K562 (cell line): ENCODE measurements at regions not wholly inside any gene's neighbourhood (a gene's known extent, or its start where the extent isn't known, plus 50 kb on each side); places are given as distances from the start of the nearest gene placed in this dataset.

ENCODE experiments used
- ATAC-seq: fragments of 200-7000 bp; cut with Tn5 transposase; 3 replicates; pipeline ENCODE4 v1.9.1; 2020; ENCODE audit warnings: moderate library complexity
- BruUV-seq: library from RNA; stranded (reverse); fragments of 400-500 nt; replicated peaks from 2 replicates; lab custom pipeline; 2021; lab: Mats Ljungman, UMichigan
- CTCF ChIA-PET: fragments of 300-600 bp; formaldehyde crosslinking; extraction: SDS; loops from one replicate; lab custom pipeline; 2021; ENCODE audit warnings: low intra/inter-chr PET ratio; lab: Yijun Ruan, JAX
- POLR2A ChIA-PET: fragments of 300-600, 350-650 bp; sonication (Branson Sonifier 250); formaldehyde crosslinking; extraction: SDS; loops from one replicate; lab custom pipeline; 2021; ENCODE audit warnings: antibody characterized with exemption, inconsistent platforms; lab: Yijun Ruan, JAX
- DNase-seq, 4 experiments: peaks; one replicate each; pipeline versions ENCODE4 v3.0.0 to v3.0.0-alpha.2; 2011 to 2018; ENCODE audit warnings: low spot score in 3 of 4, mixed read lengths in 3 of 4; ENCODE audit errors: extremely low read depth in 1 of 4
- FAIRE-seq: peaks from 2 replicates; lab custom pipeline; 2011; peaks lifted over from hg19 to GRCh38; lab: Jason Lieb, UNC
- H2AFZ ChIP-seq: 2 replicates; pipeline ENCODE4 v1.6.0; 2011; ENCODE audit warnings: low read depth, low read length, control low read depth, inconsistent platforms
- H3K27ac ChIP-seq: fragments of 200-600 bp; 3 replicates; pipeline ENCODE4 v1.8.0; 2011; ENCODE audit warnings: low read depth, mild to moderate bottlenecking, control low read depth, inconsistent platforms, low read length, moderate library complexity, mixed read lengths; ENCODE audit errors: extremely low read depth
- H3K27me3 ChIP-seq, 2 experiments: fragments of 300-600 bp in 1 of 2; 2 replicates in 1 of 2; 3 replicates in 1 of 2; pipeline versions ENCODE4 v1.6.0 to v1.8.0; 2011; ENCODE audit warnings: inconsistent platforms in 2 of 2, low read length in 2 of 2, mild to moderate bottlenecking in 1 of 2, mixed read lengths in 1 of 2, moderate library complexity in 1 of 2; ENCODE audit not compliant: control insufficient read depth in 2 of 2, insufficient read depth in 2 of 2
- H3K36me3 ChIP-seq: fragments of 300-600 bp; 3 replicates; pipeline ENCODE4 v1.8.0; 2011; ENCODE audit warnings: mild to moderate bottlenecking, low read length, inconsistent platforms; ENCODE audit not compliant: control insufficient read depth, insufficient read depth
- H3K4me1 ChIP-seq, 2 experiments: fragments of 200-600 bp in 1 of 2; replicated peaks in 1 of 2; 2 replicates in 1 of 2; 3 replicates in 1 of 2; pipeline versions ENCODE4 v1.5.1 to v1.8.0; 2011; ENCODE audit warnings: inconsistent platforms in 2 of 2, low read length in 2 of 2, mild to moderate bottlenecking in 1 of 2, mixed read lengths in 1 of 2, moderate library complexity in 1 of 2; ENCODE audit not compliant: control insufficient read depth in 2 of 2, insufficient read depth in 2 of 2
- H3K4me2 ChIP-seq: 2 replicates; pipeline ENCODE4 v1.6.1; 2011; ENCODE audit warnings: low read length, control low read depth, inconsistent platforms, mixed read lengths; ENCODE audit not compliant: insufficient read depth
- H3K4me3 ChIP-seq: fragments of 200-600 bp; sonication (generic), shearing (Covaris generic); 2 replicates; pipeline ENCODE4 v1.5.1; 2016; ENCODE audit warnings: control low read depth, inconsistent platforms
- H3K79me2 ChIP-seq: fragments of 200-600 bp; 3 replicates; pipeline ENCODE4 v1.8.0; 2011; ENCODE audit warnings: low read length, inconsistent platforms; ENCODE audit not compliant: control insufficient read depth, insufficient read depth
- H3K9ac ChIP-seq, 2 experiments: 2 replicates each; pipeline versions ENCODE4 v1.6.0 to v1.6.1; 2011; ENCODE audit warnings: low read depth in 2 of 2, low read length in 2 of 2, control low read depth in 1 of 2, inconsistent platforms in 1 of 2, mild to moderate bottlenecking in 1 of 2, mixed read lengths in 1 of 2; ENCODE audit not compliant: insufficient read depth in 1 of 2
- H3K9me1 ChIP-seq: one replicate; pipeline ENCODE4 v1.6.0; 2011; ENCODE audit warnings: inconsistent platforms, mild to moderate bottlenecking, low read length, moderate library complexity; ENCODE audit not compliant: control insufficient read depth, insufficient read depth
- H3K9me3 ChIP-seq: replicated peaks from 2 replicates; pipeline ENCODE4 v1.5.1; 2011; ENCODE audit warnings: low read depth, low read length, inconsistent platforms; ENCODE audit not compliant: control insufficient read depth, insufficient read depth
- H4K20me1 ChIP-seq: replicated peaks from 2 replicates; pipeline ENCODE4 v1.6.1; 2011; ENCODE audit warnings: low read length, inconsistent platforms, mixed read lengths; ENCODE audit not compliant: control insufficient read depth, insufficient read depth
- ARID1B ChIP-seq: fragments of 450-650 bp; IDR thresholded peaks from 2 replicates; pipeline ENCODE4 v1.6.1; 2016; ENCODE audit warnings: antibody characterized with exemption, mild to moderate bottlenecking, inconsistent platforms
- BRD9 ChIP-seq: fragments of 450-650 bp; IDR thresholded peaks from 2 replicates; pipeline ENCODE4 v1.6.1; 2018; ENCODE audit warnings: low read depth; ENCODE audit not compliant: partially characterized antibody
- BRF1 ChIP-seq: IDR thresholded peaks from 3 replicates; pipeline ENCODE4 v1.6.1; 2011; ENCODE audit warnings: borderline replicate concordance, mild to moderate bottlenecking; ENCODE audit not compliant: insufficient read length; ENCODE audit errors: extremely low read depth
- CEBPG ChIP-seq, 3 experiments: fragments of 200-800 bp in 1 of 3; sonication (Bioruptor generic) in 1 of 3; sonication (generic) in 1 of 3; formaldehyde crosslinking in 1 of 3; IDR thresholded peaks in 2 of 3; conservative IDR thresholded peaks in 1 of 3; 2 replicates each; pipeline versions ENCODE4 v1.6.1 to v1.8.0; 2016 to 2022; ENCODE audit warnings: missing compliant biosample characterization in 2 of 3, missing genetic modification characterization in 2 of 3, mild to moderate bottlenecking in 1 of 3, missing genetic modification reagents in 1 of 3
- DACH1 ChIP-seq: fragments of 450-650 bp; IDR thresholded peaks from 2 replicates; pipeline ENCODE4 v1.6.1; 2018; ENCODE audit not compliant: partially characterized antibody
- GATA2 ChIP-seq: sonication (generic); formaldehyde crosslinking; IDR thresholded peaks from 2 replicates; pipeline ENCODE4 v1.4.0; 2020; ENCODE audit warnings: mild to moderate bottlenecking, missing genetic modification reagents
- GATAD2A ChIP-seq: fragments of 450-650 bp; IDR thresholded peaks from 2 replicates; pipeline ENCODE4 v1.6.1; 2017
- GATAD2B ChIP-seq: fragments of 450-650 bp; IDR thresholded peaks from 2 replicates; pipeline ENCODE4 v1.6.1; 2017; ENCODE audit warnings: mild to moderate bottlenecking, borderline replicate concordance
- GMEB1 ChIP-seq: fragments of 250-450 bp; sonication (Bioruptor Pico); IDR thresholded peaks from 2 replicates; pipeline ENCODE4 v1.4.0; 2020; ENCODE audit warnings: mild to moderate bottlenecking
- KAT8 ChIP-seq: fragments of 450-650 bp; IDR thresholded peaks from 2 replicates; pipeline ENCODE4 v1.6.1; 2016; ENCODE audit warnings: low read depth, mild to moderate bottlenecking
- L3MBTL2 ChIP-seq: fragments of 450-650 bp; IDR thresholded peaks from 2 replicates; pipeline ENCODE4 v1.6.1; 2016; ENCODE audit warnings: mild to moderate bottlenecking, moderate library complexity
- MXI1 ChIP-seq: IDR thresholded peaks from 2 replicates; pipeline ENCODE4 v1.6.1; 2011; ENCODE audit warnings: low read depth, mild to moderate bottlenecking, improper control_type of control experiment, low read length
- NFXL1 ChIP-seq: fragments of 450-650 bp; formaldehyde crosslinking; IDR thresholded peaks from 2 replicates; pipeline ENCODE4 v1.4.0; 2021; ENCODE audit warnings: mild to moderate bottlenecking
- NR4A1 ChIP-seq, 2 experiments: fragments of 250-450 bp in 1 of 2; fragments of 450-650 bp in 1 of 2; sonication (Bioruptor Pico) in 1 of 2; IDR thresholded peaks; 2 replicates each; pipeline versions ENCODE4 v1.4.0 to v1.6.1; 2016 to 2020; ENCODE audit warnings: mild to moderate bottlenecking in 2 of 2, missing compliant biosample characterization in 1 of 2, missing genetic modification characterization in 1 of 2, moderate library complexity in 1 of 2
- RBM22 ChIP-seq: fragments of 200-400 bp; formaldehyde crosslinking; IDR thresholded peaks from 2 replicates; pipeline ENCODE4 v1.6.1; 2018; ENCODE audit warnings: low read length, low read depth; ENCODE audit not compliant: poor library complexity, severe bottlenecking
- SAFB2 ChIP-seq: fragments of 200-400 bp; formaldehyde crosslinking; IDR thresholded peaks from 2 replicates; pipeline ENCODE4 v1.6.1; 2018; ENCODE audit warnings: borderline replicate concordance, low read length, low read depth, moderate library complexity; ENCODE audit not compliant: severe bottlenecking
- SOX6 ChIP-seq: fragments of 450-650 bp; IDR thresholded peaks from 2 replicates; pipeline ENCODE4 v1.6.1; 2014; ENCODE audit warnings: mild to moderate bottlenecking
- SRF ChIP-seq, 2 experiments: fragments of 250-450, 450-650 bp in 1 of 2; sonication (Bioruptor Pico) in 1 of 2; sonication (generic) in 1 of 2; formaldehyde crosslinking; IDR thresholded peaks; 2 replicates each; pipeline versions ENCODE4 v1.5.0 to v1.5.1; 2020 to 2022; ENCODE audit warnings: mild to moderate bottlenecking in 1 of 2, missing genetic modification reagents in 1 of 2
- SRSF7 ChIP-seq: fragments of 200-400 bp; formaldehyde crosslinking; optimal IDR thresholded peaks from 2 replicates; pipeline ENCODE3; 2017; ENCODE audit warnings: mild to moderate bottlenecking, low read depth, low read length
- TEAD2 ChIP-seq: fragments of 450-650 bp; IDR thresholded peaks from 2 replicates; pipeline ENCODE4 v1.6.1; 2016; ENCODE audit warnings: missing genetic modification characterization, control low read depth, missing compliant biosample characterization
- ZNF740 ChIP-seq, 3 experiments: fragments of 200-800 bp in 1 of 3; sonication (Bioruptor generic) in 1 of 3; sonication (generic) in 1 of 3; formaldehyde crosslinking in 1 of 3; IDR thresholded peaks; 2 replicates each; pipeline versions ENCODE4 v1.6.1 to v1.8.0; 2016 to 2022; ENCODE audit warnings: mild to moderate bottlenecking in 2 of 3, missing compliant biosample characterization in 2 of 3, missing genetic modification characterization in 2 of 3, missing genetic modification reagents in 1 of 3
- in situ Hi-C: fragments of 300-500 bp; cut with MboI; formaldehyde crosslinking; loops from 4 replicates; pipeline ENCODE4 v1.15.0; 2018; ENCODE audit warnings: inconsistent platforms, mixed read lengths
- intact Hi-C: fragments of 100-400 bp; cut with micrococcal nuclease; formaldehyde crosslinking; loops from 2 replicates; pipeline ENCODE4 v1.14.2; 2022

GRCh38 chr11:16596231-16596630 is 142.2 kb upstream of the C11orf58 start (continued):
- TF ChIP-seq SOX6, result peak; percentile 57; the same call in 1 of the 2 replicates
- peak; percentile 10 for TF ChIP-seq BRD9
- TF ChIP-seq RBM22, result no peak
- TF ChIP-seq SAFB2, result no peak
- TF ChIP-seq NR4A1 (CRISPR knock-in tag; IDR thresholded peaks at IDR 0.05), result no peak
- TF ChIP-seq NR4A1 (tag; IDR thresholded peaks at IDR 0.05), result no peak
- TF ChIP-seq NFXL1 (CRISPR knock-in tag), result no peak

- no peaks in the 10 kb centered on the region; the same call in 2 of the 3 replicates for H3K79me2 ChIP-seq
- intact Hi-C loops (no loop called here), in situ Hi-C loops (loop anchor here (10.0 kb wide), 1 partner anchor 226 kb away; no protein-coding TSS in a partner anchor)
- FAIRE-seq (no peak), ATAC-seq (no peak), DNase-seq (no peak)
- H3K9ac ChIP-seq, result no peak overlapping the region
- no peaks in the 10 kb centered on the region for H3K36me3 ChIP-seq
- H3K4me2 ChIP-seq, result no peak overlapping the region
- H3K9me1 ChIP-seq, result no peaks in the 10 kb centered on the region
- ChIA-PET POLR2A (no interaction called here), CTCF (no interaction called here)
- no peak overlapping the region for H3K4me3 ChIP-seq
- H3K27me3 ChIP-seq, result no peaks in the 10 kb centered on the region
- BruUV-seq, result no TSS peak
- H3K9me3 ChIP-seq, result no peaks in the 10 kb centered on the region; the same call in 1 of the 2 replicates
- H2AFZ ChIP-seq, result no peak overlapping the region
- peaks cover 0 to 2% of the 10 kb centered on the region in 2 experiments; a peak in 3 of 5 replicates for H3K4me1 ChIP-seq
- no peaks in the 10 kb centered on the region for H4K20me1 ChIP-seq
- no peak overlapping the region for H3K27ac ChIP-seq
- TF ChIP-seq SRSF7, result no peak
- TF ChIP-seq CEBPG (CRISPR knock-in tag; IDR thresholded peaks at IDR 0.05), result no peak
- TF ChIP-seq CEBPG (tag; conservative IDR thresholded peaks at IDR 0.05 in 1 of 2, IDR thresholded peaks at IDR 0.05 in 1 of 2), result no peak
- no peak for TF ChIP-seq SRF (CRISPR knock-in tag; IDR thresholded peaks at IDR 0.05)
- TF ChIP-seq L3MBTL2, result no peak
- peak; percentile 41; the same call in 1 of the 2 replicates for TF ChIP-seq GATA2 (CRISPR knock-in tag)
- no peak for TF ChIP-seq GMEB1 (CRISPR knock-in tag)
- no peak for TF ChIP-seq KAT8
- peak; percentile 99 for TF ChIP-seq DACH1
- TF ChIP-seq MXI1, result no peak
- 0 out of 2 replicates have a peak, but pooled peaks have one; percentile 28 for TF ChIP-seq GATAD2A
- peak; percentile 75; the same call in 1 of the 2 replicates for TF ChIP-seq GATAD2B
- no peak for TF ChIP-seq BRF1
- no peak for TF ChIP-seq ZNF740 (CRISPR knock-in tag; IDR thresholded peaks at IDR 0.05)
- no peak for TF ChIP-seq ZNF740 (tag; IDR thresholded peaks at IDR 0.05)
- no peak for TF ChIP-seq ARID1B
- TF ChIP-seq TEAD2 (tag), result no peak
Measured at GRCh38 chr11:16591157-16591556, 147.3 kb upstream of the C11orf58 start.
